Natural killer cell (primary cell): ENCODE measurements at regions not wholly inside any gene's neighbourhood (a gene's known extent, or its start where the extent isn't known, plus 50 kb on each side); places are given as distances from the start of the nearest gene placed in this dataset.

Experiments
- ATAC-seq, 3 donors: fragments of 150-1000 bp in 2 of 3; fragments of 200-7000 bp in 1 of 3; cut with Tn5 transposase; 1 replicate in 1 of 3; 2 replicates in 2 of 3; pipeline ENCODE4 v1.10.0; 2021; ENCODE audit warnings: mild to moderate bottlenecking in 2 of 3, moderate library complexity in 2 of 3
- DNase-seq, 2 donors: peaks; one replicate each; pipeline versions ENCODE4 v3.0.0 to v3.0.0-alpha.2; 2013 to 2021; ENCODE audit warnings: mixed read lengths in 1 of 2
- H3K27ac ChIP-seq: one replicate; pipeline ENCODE4 v1.5.1; 2013; ENCODE audit warnings: mild to moderate bottlenecking, low read length
- H3K27me3 ChIP-seq: one replicate; pipeline ENCODE4 v1.6.1; 2013; ENCODE audit warnings: low read length; ENCODE audit not compliant: control insufficient read depth, insufficient read depth
- H3K36me3 ChIP-seq: one replicate; pipeline ENCODE4 v1.6.1; 2013; ENCODE audit warnings: low read length; ENCODE audit not compliant: control insufficient read depth, insufficient read depth
- H3K4me1 ChIP-seq: one replicate; pipeline ENCODE4 v1.6.1; 2013; ENCODE audit warnings: low read length; ENCODE audit not compliant: control insufficient read depth, insufficient read depth
- H3K4me3 ChIP-seq: one replicate; pipeline ENCODE4 v1.5.1; 2013; ENCODE audit warnings: low read length
- H3K9me3 ChIP-seq: one replicate; pipeline ENCODE4 v1.6.1; 2013; ENCODE audit warnings: low read length; ENCODE audit not compliant: control insufficient read depth, insufficient read depth
- H3K27ac Mint-ChIP-seq, 2 donors: one replicate each; pipeline ENCODE4 v1.8.0; 2022; ENCODE audit warnings: mild to moderate bottlenecking in 2 of 2, mixed read lengths in 2 of 2, moderate library complexity in 1 of 2
- H3K27me3 Mint-ChIP-seq, 2 donors: one replicate each; pipeline ENCODE4 v1.8.0; 2022; ENCODE audit warnings: low read depth in 2 of 2, mixed read lengths in 2 of 2
- H3K36me3 Mint-ChIP-seq: one replicate; pipeline ENCODE4 v1.8.0; 2022; ENCODE audit warnings: mixed read lengths
- H3K4me1 Mint-ChIP-seq, 2 donors: one replicate each; pipeline ENCODE4 v1.8.0; 2022; ENCODE audit warnings: mixed read lengths in 2 of 2
- H3K4me3 Mint-ChIP-seq: one replicate; pipeline ENCODE4 v1.8.0; 2022; ENCODE audit warnings: mild to moderate bottlenecking, moderate library complexity, mixed read lengths
- H3K9me3 Mint-ChIP-seq, 2 donors: one replicate each; pipeline ENCODE4 v1.8.0; 2022; ENCODE audit warnings: mixed read lengths in 2 of 2
- WGBS: methylation state at CpG from one replicate; pipeline ENCODE4 v1.1.7; 2013; ENCODE audit warnings: missing lambda C conversion rate; ENCODE audit not compliant: insufficient coverage; 5-methylcytosine and 5-hydroxymethylcytosine counted together
- intact Hi-C: fragments of 100-400 bp; cut with micrococcal nuclease; formaldehyde crosslinking; loops from one replicate; pipeline ENCODE4 v1.14.2; 2022
- TF ChIP-seq, protein P1 (sequence below): fragments of 200-600 bp; IDR thresholded peaks from one replicate; pipeline ENCODE4 v1.8.0; 2022; ENCODE audit warnings: antibody characterized with exemption

DNA sequence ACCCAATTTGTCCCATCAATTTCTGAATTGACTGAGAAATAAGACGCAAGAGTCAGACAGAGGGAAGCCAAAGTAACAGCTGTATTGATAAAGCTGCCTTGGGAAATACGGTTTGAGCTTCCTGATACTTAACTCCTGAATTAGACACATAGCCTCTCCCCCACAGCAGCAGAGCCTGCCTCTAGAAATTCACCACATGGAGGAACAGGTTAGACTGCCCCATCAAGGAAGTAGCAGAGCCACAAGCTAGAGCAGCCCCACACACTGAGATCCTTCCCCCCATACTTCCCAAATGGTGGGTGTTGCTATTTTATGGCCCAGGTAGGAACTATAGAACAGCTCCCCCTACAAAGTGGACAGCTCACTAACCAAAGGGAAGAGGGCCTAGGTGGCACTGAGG, 220.0 kb downstream of the SMAD2 start:
- DNase-seq (no peak), ATAC-seq (no peak)
- H3K27me3 ChIP-seq: no peaks in the 10 kb centered on the region
- H3K9me3 ChIP-seq: no peaks in the 10 kb centered on the region
- TF ChIP-seq, protein P1, sequence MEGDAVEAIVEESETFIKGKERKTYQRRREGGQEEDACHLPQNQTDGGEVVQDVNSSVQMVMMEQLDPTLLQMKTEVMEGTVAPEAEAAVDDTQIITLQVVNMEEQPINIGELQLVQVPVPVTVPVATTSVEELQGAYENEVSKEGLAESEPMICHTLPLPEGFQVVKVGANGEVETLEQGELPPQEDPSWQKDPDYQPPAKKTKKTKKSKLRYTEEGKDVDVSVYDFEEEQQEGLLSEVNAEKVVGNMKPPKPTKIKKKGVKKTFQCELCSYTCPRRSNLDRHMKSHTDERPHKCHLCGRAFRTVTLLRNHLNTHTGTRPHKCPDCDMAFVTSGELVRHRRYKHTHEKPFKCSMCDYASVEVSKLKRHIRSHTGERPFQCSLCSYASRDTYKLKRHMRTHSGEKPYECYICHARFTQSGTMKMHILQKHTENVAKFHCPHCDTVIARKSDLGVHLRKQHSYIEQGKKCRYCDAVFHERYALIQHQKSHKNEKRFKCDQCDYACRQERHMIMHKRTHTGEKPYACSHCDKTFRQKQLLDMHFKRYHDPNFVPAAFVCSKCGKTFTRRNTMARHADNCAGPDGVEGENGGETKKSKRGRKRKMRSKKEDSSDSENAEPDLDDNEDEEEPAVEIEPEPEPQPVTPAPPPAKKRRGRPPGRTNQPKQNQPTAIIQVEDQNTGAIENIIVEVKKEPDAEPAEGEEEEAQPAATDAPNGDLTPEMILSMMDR: no peak
- H3K27ac ChIP-seq: no peak overlapping the region
- intact Hi-C loops: no loop called here
- Mint-ChIP-seq H3K27me3 (peaks cover 6 to 14% of the 10 kb centered on the region in 2 donors), H3K4me3 (no peak overlapping the region), H3K9me3 (peaks cover 0 to 2% of the 10 kb centered on the region in 2 donors), H3K36me3 (no peaks in the 10 kb centered on the region), H3K4me1 (no peaks in the 10 kb centered on the region), H3K27ac (no peak overlapping the region)
- H3K36me3 ChIP-seq: no peaks in the 10 kb centered on the region
- no peaks in the 10 kb centered on the region for H3K4me1 ChIP-seq
- no peak overlapping the region for H3K4me3 ChIP-seq
- WGBS: 80% methylated on average over 2 of the region's 2 CpGs

DNA sequence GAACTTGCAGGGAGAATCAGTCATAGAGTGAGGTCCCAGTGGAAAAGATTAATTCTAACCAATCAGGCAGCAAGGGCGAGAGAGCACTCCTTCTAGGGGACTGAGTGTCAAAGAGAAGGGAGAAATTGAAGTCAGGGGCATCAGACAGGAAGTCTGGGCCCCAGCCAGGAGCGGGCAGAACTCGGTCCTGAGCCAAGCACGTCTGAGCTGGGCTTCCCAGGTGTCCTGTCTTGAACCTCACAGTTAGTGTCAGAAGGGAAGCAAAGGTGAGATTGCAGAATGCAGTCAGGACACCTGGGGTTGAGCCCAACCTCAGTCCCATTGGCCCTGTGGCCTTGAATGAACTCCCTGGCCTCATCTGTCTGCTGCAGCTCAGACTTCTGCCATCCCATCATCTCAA, 220.9 kb downstream of the SMAD2 start:
- Mint-ChIP-seq H3K4me3 (no peak overlapping the region), H3K9me3 (peaks cover 0 to 2% of the 10 kb centered on the region in 2 donors), H3K27ac (no peak overlapping the region), H3K36me3 (no peaks in the 10 kb centered on the region), H3K27me3 (peaks cover 7 to 10% of the 10 kb centered on the region in 2 donors), H3K4me1 (no peaks in the 10 kb centered on the region)
- Histone ChIP-seq H3K27ac (no peak overlapping the region), H3K9me3 (no peaks in the 10 kb centered on the region), H3K4me3 (no peak overlapping the region), H3K36me3 (no peaks in the 10 kb centered on the region), H3K4me1 (no peaks in the 10 kb centered on the region), H3K27me3 (no peaks in the 10 kb centered on the region)
- TF ChIP-seq, protein P1: no peak
- 30% methylated on average over 4 of the region's 4 CpGs for WGBS
- DNase-seq (no peak), ATAC-seq (no peak)
- intact Hi-C loops: no loop called here

DNA sequence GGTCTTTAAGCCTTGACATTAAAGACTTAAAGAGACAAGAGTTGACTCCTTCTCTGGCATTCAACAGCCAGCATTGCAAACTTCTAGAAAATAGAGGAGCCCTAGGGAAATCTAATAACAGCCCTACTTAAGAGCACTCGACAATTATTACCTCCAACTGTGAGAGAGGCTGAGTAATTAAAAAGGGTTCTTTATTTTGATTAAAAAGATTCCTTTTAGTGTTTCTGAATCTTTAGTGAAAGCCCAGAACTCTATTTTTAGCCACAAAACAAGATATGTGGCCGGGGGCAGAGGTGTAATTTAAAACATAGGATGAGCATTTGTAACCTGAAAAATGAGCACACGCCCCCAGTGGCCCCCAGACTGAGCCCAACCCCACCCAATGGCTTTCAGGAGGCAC, 222.3 kb downstream of the SMAD2 start:
- H3K9me3 Mint-ChIP-seq: peaks cover 0 to 2% of the 10 kb centered on the region in 2 donors
- no peaks in the 10 kb centered on the region for H3K9me3 ChIP-seq
- TF ChIP-seq, protein P1: no peak

DNA sequence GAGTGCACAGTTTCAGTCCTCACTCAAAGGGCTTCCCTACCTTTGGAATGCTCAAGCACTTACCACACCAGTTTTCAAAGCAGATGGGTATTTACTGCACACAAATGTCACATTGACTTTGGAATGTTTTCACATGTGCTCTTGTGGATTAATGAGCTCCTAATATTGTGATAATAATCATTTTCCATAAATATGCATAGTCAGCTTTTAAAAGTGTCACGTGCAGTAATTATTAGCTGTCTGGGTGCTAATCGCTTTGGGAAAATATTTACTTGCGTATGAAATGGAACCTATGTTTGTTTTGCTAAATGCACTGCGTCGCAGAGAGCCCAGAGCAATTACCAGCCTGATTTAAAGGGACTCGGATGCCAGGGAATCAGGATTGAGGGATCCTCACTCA, 229.3 kb downstream of the SMAD2 start:
- H3K36me3 Mint-ChIP-seq: no peaks in the 10 kb centered on the region
- H3K4me3 Mint-ChIP-seq: no peak overlapping the region
- Histone ChIP-seq H3K9me3 (no peaks in the 10 kb centered on the region), H3K4me3 (no peak overlapping the region), H3K4me1 (no peaks in the 10 kb centered on the region), H3K27me3 (no peaks in the 10 kb centered on the region), H3K27ac (no peak overlapping the region), H3K36me3 (no peaks in the 10 kb centered on the region)
- TF ChIP-seq, protein P1: no peak
- intact Hi-C loops: no loop called here
- no peaks in the 10 kb centered on the region for H3K4me1 Mint-ChIP-seq
- no peak overlapping the region for H3K27ac Mint-ChIP-seq
- H3K27me3 Mint-ChIP-seq: peaks cover 25 to 32% of the 10 kb centered on the region in 2 donors
- DNase-seq (no peak), ATAC-seq (no peak)
- 82% methylated on average over 6 of the region's 6 CpGs for WGBS
- peaks cover 0 to 2% of the 10 kb centered on the region in 2 donors for H3K9me3 Mint-ChIP-seq

More for the DNA sequence above, 222.3 kb downstream of the SMAD2 start:
- Mint-ChIP-seq H3K4me3 (no peak overlapping the region), H3K4me1 (no peaks in the 10 kb centered on the region), H3K27me3 (peaks cover 12 to 17% of the 10 kb centered on the region in 2 donors), H3K27ac (no peak overlapping the region), H3K36me3 (no peaks in the 10 kb centered on the region)
- Histone ChIP-seq H3K27me3 (no peaks in the 10 kb centered on the region), H3K4me3 (no peak overlapping the region), H3K36me3 (no peaks in the 10 kb centered on the region), H3K27ac (no peak overlapping the region), H3K4me1 (no peaks in the 10 kb centered on the region)
- DNase-seq (no peak), ATAC-seq (no peak)
- 75% methylated on average over 2 of the region's 3 CpGs for WGBS
- intact Hi-C loops: no loop called here
